PC-9 (cell line): ENCODE measurements at regions not wholly inside any gene's neighbourhood (a gene's known extent, or its start where the extent isn't known, plus 50 kb on each side); places are given as distances from the start of the nearest gene placed in this dataset.

Experiments
- CTCF ChIP-seq: fragments of 200-600 bp; sonication (generic); conservative IDR thresholded peaks from 2 replicates; pipeline ENCODE4 v1.6.1; 2017; ENCODE audit warnings: mixed run types, antibody characterized with exemption, mild to moderate bottlenecking, moderate library complexity
- EZH2 ChIP-seq: fragments of 200-600 bp; sonication (generic); IDR thresholded peaks from 2 replicates; pipeline ENCODE4 v1.8.0; 2017; ENCODE audit warnings: antibody characterized with exemption, low read depth

DNA sequence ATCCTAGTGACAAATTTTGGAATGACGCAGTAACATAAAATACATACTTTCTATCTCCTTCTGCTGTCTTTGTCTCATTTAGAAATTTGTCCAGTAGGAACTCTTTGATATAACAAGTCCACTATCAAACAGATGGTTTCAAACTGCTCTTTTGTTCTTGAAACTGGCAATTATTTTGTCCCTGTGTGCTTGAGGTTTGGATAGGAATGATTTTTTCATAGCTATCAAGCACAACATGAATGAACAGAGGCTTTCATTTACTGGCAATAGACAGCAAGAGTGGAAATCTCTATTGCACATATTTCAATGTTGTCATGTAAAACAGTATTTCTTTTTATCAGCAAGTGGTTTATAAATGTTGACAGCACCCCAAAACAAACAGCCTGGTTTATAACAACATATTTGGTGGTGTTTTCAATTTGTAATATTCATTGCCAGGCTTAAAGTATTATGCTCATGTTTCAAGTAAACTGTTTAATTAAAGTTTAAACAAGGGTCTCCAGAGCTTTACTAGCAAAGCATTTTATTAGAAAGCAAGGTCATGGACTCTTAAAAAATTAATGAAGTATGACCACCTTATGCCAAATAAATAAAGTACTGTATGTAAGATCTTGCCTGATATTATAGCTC, 60.0 kb downstream of the TIGD2 start:
- TF ChIP-seq CTCF = no peak
- no peak for TF ChIP-seq EZH2
